Activated T-cell treated with anti-CD3 and anti-CD28 coated beads for 4 hours (primary cell): ENCODE measurements at regions not wholly inside any gene's neighbourhood (a gene's known extent, or its start where the extent isn't known, plus 50 kb on each side); places are given as distances from the start of the nearest gene placed in this dataset.
"Not testable (repeated sequence)": the region's sequence is repeated elsewhere in the genome, so short reads cannot be mapped to it uniquely, and the experiment has no call there.

ENCODE experiments used
- DNase-seq: peaks from one replicate; pipeline ENCODE4 v3.0.0-alpha.2; 2020

DNA sequence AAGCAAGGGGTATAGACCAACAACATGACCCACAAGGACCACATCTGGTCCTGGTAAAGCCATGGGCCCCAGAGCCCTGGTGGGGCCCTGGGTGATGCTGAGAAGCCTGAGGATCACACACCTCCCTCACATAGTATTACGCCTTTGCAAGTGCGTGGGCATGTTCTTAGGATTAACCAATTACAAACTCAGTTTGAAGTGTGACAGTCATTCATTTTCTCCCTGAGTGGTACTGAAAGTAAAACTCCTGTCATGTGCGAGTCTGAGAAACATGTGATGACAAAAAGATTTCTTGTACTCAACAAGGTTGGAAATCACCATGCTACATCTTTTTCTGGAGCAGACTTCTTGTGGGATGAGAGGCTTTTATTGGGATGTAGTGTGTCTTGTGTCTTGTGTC, 315.3 kb upstream of the DUSP10 start:
- no peak for DNase-seq

- DNase-seq = no peak
Observed at GRCh38 chr1:222054416-222054815, 312.5 kb upstream of the DUSP10 start.

DNA sequence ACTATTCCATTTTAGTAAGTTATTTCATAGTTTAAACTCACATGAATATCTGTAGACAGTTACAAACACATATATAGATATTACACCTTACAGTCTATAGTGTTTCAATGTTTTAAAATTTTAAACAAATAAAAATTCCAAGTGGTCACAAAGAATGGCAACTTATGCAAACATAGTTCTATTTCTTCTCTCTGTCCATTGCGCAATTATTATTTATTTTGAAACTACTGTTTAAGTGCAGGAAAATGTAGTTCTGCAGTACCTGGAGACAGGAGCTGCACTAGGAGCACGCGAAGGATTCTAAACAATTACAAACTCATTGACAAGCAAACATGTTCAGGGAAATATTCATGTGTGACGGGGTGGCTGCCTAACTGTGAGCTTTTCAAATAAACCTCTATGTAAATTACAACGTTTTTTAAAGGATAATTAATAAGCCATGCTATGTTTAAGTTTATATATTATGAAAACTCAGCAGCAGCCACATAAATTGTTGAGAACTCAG, 312.0 kb upstream of the DUSP10 start:
- no peak for DNase-seq

DNA sequence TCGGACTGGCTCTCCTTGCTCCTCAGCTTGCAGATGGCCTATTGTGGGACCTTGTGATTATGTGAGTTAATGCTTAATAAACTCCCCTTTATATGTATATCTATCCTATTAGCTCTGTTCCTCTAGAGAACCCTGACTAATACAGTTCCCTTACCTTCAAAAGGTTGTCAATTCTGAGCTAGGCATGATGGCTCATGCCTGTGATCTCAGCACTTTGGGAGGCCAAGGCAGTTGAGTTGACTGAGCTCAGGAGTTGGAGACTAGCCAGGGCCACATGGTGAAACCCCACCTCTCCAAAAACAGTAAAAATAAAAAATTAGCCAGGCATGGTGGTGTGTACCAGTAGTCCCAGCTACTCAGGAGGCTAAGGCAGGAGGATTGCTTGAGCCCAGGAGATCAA, 309.4 kb upstream of the DUSP10 start:
- DNase-seq = not testable (repeated sequence)

DNA sequence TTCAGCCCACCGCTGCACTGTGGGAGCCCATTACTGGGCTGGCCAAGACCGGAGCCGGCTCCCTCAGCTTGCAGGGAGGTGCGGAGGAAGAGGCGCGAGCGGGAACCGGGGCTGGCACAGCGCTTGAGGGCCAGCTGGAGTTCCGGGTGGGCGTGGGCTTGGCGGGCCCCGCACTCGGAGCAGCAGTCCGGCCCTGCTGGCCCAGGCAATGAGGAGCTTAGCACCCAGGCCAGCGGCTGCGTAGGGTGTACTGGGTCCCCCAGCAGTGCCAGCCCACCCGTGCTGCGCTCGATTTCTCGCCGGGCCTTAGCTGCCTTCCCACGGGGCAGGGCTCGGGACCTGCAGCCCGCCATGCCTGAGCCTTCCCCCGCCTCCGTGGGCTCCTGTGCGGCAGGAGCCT, 307.8 kb upstream of the DUSP10 start:
- DNase-seq = not testable (repeated sequence)

GRCh38 chr1:222049176-222049575, 307.3 kb upstream of the DUSP10 start:
- no peak for DNase-seq

DNA sequence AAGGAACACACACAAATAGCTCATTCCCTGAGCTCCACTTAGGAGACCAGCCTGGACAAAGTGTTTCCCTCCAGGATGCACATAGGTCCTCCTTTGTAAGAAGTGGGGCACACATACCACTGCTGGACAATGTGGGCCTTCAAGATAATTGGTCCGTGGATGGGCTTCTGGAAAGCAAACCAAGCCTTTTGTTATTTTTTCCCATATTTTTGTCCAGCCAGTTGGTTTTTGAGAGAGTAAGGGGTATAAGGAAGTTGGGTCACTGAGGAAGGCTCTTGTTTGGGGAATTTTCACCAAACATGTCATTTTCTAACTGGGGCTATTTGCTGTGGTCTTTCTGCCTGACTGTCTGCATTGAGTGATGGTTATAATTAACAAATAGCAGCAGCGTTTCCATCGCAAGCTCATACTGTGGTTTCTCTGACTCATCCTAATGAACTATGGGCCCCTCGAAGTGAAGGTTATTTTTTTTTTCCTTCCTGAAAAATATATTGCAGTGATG, 306.3 kb upstream of the DUSP10 start:
- no peak for DNase-seq

DNA sequence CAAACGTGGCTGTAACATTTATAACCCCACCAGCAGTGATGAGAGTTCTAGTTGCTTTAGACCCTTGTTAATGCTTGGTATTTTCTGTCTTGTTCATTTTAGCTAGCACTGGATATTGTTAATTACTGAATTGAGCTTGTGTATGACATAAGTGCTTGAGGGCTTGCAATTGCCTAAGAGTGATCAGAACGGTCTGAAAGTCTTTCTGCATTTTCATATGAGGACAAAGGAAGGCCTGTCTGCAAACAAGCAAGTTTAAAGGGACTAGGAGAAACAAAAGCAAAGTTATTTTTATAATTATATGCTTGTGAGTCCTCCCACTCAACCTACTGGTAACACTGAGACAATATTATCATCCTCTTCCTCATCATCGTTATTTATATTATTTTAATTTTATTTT, 305.5 kb upstream of the DUSP10 start:
- DNase-seq = no peak

- DNase-seq = no peak
Observed at GRCh38 chr1:222046684-222047263, 304.9 kb upstream of the DUSP10 start.

GRCh38 chr1:222045786-222046185, 303.9 kb upstream of the DUSP10 start:
- no peak for DNase-seq

GRCh38 chr1:222045236-222045635, 303.3 kb upstream of the DUSP10 start:
- no peak for DNase-seq

GRCh38 chr1:222043444-222044292, 301.8 kb upstream of the DUSP10 start:
- DNase-seq = no peak

GRCh38 chr1:222042120-222042519, 300.2 kb upstream of the DUSP10 start:
- DNase-seq = no peak

- DNase-seq = no peak
Observed at GRCh38 chr1:222040955-222041354, 299.1 kb upstream of the DUSP10 start.

DNA sequence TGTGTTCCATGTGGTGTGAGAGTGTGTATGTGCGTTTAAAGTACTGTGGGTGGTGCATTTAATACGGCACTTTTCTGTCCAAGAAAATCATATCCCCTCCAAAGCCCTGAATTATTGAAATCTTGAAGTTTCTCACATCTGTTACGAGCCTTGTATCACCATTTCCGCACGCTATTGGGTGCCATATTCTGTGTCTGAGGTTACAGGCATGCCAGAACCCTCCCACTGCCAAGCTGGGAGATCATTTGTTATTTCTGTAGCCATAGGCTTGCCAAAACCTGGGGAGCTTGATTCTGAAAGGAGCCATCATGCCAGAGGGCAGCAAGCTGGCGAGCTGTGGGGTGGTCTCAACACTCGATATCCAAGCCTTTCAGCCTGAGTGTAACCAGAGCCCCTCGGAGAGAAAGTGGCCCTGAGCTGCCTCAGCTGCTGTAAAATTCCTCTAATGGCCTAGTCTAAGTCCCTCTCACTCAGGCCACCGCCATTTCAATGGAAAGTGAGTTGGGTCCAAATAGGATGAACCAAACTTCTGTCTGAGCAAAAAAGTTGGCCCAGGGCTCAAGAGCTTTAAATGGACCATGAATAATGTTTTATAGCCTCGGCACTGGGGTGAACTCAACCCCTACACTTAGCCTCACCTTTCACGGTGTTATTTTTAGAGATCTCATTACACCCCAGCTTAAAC, 298.4 kb upstream of the DUSP10 start:
- no peak for DNase-seq

DNA sequence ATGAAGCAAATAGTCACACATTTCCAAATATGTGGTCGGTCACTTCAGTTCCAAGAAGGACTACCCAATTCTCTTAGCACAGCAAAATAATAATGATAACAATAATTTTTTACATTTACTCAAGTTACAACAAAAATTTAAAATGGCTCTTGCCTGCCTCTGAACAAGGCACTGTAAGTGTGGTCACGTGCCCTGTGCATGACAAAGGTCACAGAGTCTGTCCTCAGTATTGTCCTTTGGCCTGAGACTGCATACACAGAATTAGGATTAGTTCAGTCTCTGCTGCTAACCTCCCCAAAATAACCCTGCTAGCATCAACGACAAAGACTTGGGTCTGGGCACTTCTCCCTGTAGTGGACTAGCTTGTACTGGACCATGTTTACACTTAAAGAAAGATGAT, 297.1 kb upstream of the DUSP10 start:
- no peak for DNase-seq

- DNase-seq = no peak
Observed at GRCh38 chr1:222037720-222038119, 295.8 kb upstream of the DUSP10 start.

- no peak for DNase-seq
Observed at GRCh38 chr1:222034790-222035189, 292.9 kb upstream of the DUSP10 start.

- no peak for DNase-seq
Observed at GRCh38 chr1:222033450-222033849, 291.6 kb upstream of the DUSP10 start.

GRCh38 chr1:222031318-222031717, 289.4 kb upstream of the DUSP10 start:
- DNase-seq = no peak

DNA sequence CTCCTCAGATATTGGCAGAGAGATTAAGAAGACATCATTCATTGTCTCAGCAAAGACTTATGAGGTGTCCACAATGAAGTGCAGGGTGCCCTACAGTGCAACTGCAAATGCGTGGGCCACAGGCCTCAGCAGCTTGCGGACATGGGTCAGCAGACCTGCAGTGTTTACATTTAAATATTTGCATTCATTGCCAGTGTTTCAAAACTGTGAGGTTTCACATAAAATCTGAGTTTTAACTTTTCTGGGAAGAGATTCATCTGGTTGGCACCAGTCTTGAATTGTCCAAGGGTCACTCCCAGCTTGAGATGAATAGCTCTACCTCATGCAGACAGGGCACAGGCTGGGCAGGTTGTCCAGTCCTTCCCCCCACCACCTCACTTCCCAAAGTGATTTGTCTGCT, 286.8 kb upstream of the DUSP10 start:
- no peak for DNase-seq

- no peak for DNase-seq
Observed at GRCh38 chr1:222028116-222028515, 286.2 kb upstream of the DUSP10 start.

- DNase-seq = no peak
Observed at GRCh38 chr1:222026280-222026679, 284.4 kb upstream of the DUSP10 start.

GRCh38 chr1:222023025-222023424, 281.1 kb upstream of the DUSP10 start:
- no peak for DNase-seq
